Breast epithelium (tissue), 4 donors: ENCODE measurements at regions not wholly inside any gene's neighbourhood (a gene's known extent, or its start where the extent isn't known, plus 50 kb on each side); places are given as distances from the start of the nearest gene placed in this dataset.

Experiments used
- DNase-seq, 2 donors: peaks; one replicate each; pipeline ENCODE4 v3.0.0-alpha.2; 2019; ENCODE audit warnings: low spot score in 2 of 2
- H3K27ac ChIP-seq, 2 donors: fragments of 200-600 bp; sonication (generic) in 1 of 2; one replicate each; pipeline ENCODE4 v1.5.1; 2016 to 2019; ENCODE audit warnings: mild to moderate bottlenecking in 1 of 2
- H3K27me3 ChIP-seq, 2 donors: fragments of 200-600 bp; sonication (generic) in 1 of 2; one replicate each; pipeline versions ENCODE4 v1.5.1 to v1.6.0; 2017 to 2019; ENCODE audit warnings: control low read depth in 1 of 2, mild to moderate bottlenecking in 1 of 2
- H3K36me3 ChIP-seq: fragments of 200-600 bp; one replicate; pipeline ENCODE4 v1.5.1; 2019
- H3K4me1 ChIP-seq, 2 donors: fragments of 200-600 bp; sonication (generic); one replicate each; pipeline ENCODE4 v1.5.1; 2016 to 2019; ENCODE audit warnings: control low read depth in 1 of 2
- H3K4me3 ChIP-seq, 3 donors: fragments of 200-600 bp; sonication (generic); 1 replicate in 2 of 3; 2 replicates in 1 of 3; pipeline ENCODE4 v1.5.1; 2016 to 2019; ENCODE audit warnings: mild to moderate bottlenecking in 3 of 3, moderate library complexity in 2 of 3
- H3K9me3 ChIP-seq, 2 donors: fragments of 200-600 bp; sonication (generic) in 1 of 2; one replicate each; pipeline ENCODE4 v1.5.1; 2016 to 2019; ENCODE audit warnings: control low read depth in 1 of 2
- CTCF ChIP-seq, 3 donors: fragments of 450-650 bp; IDR thresholded peaks; one replicate each; pipeline ENCODE4 v1.5.1; 2016 to 2017; ENCODE audit warnings: antibody characterized with exemption in 3 of 3, mild to moderate bottlenecking in 3 of 3, moderate library complexity in 3 of 3
- POLR2A ChIP-seq: fragments of 450-650 bp; IDR thresholded peaks from one replicate; pipeline ENCODE4 v1.6.1; 2016; ENCODE audit warnings: antibody characterized with exemption, mild to moderate bottlenecking, moderate library complexity
- POLR2AphosphoS5 ChIP-seq, 3 donors: sonication (generic); formaldehyde crosslinking; IDR thresholded peaks; one replicate each; pipeline ENCODE4 v1.6.1; 2017; ENCODE audit warnings: antibody characterized with exemption in 3 of 3
- intact Hi-C: fragments of 100-400 bp; cut with DNase I; formaldehyde crosslinking; loops from one replicate; pipeline ENCODE4 v1.15.1; 2023; ENCODE audit warnings: low total_unique reads

- H3K36me3 ChIP-seq: no peaks in the 10 kb centered on the region
- no peaks in the 10 kb centered on the region for H3K4me1 ChIP-seq
- no peak overlapping the region for H3K27ac ChIP-seq
- no peaks in the 10 kb centered on the region for H3K9me3 ChIP-seq
- DNase-seq: no peak
- intact Hi-C loops: no loop called here
- peaks cover 0 to 52% of the 10 kb centered on the region in 2 donors for H3K27me3 ChIP-seq
- no peak overlapping the region for H3K4me3 ChIP-seq
- TF ChIP-seq CTCF (IDR thresholded peaks at IDR 0.05): no peak
- no peak for TF ChIP-seq POLR2AphosphoS5 (IDR thresholded peaks at IDR 0.05)
- TF ChIP-seq POLR2A: no peak
Measured at GRCh38 chr7:155363852-155364600, 66.3 kb downstream of the INSIG1 start.

GRCh38 chr7:155365146-155365874, 67.6 kb downstream of the INSIG1 start:
- Histone ChIP-seq H3K27ac (no peak overlapping the region), H3K4me3 (no peak overlapping the region), H3K4me1 (no peaks in the 10 kb centered on the region), H3K27me3 (peaks cover 0 to 39% of the 10 kb centered on the region in 2 donors), H3K36me3 (no peaks in the 10 kb centered on the region), H3K9me3 (no peaks in the 10 kb centered on the region)
- DNase-seq: no peak
- intact Hi-C loops: loop anchor here (5.0 kb wide), 1 partner anchor 387 kb away; no protein-coding TSS in a partner anchor
- no peak for TF ChIP-seq POLR2AphosphoS5 (IDR thresholded peaks at IDR 0.05)
- TF ChIP-seq POLR2A: no peak
- TF ChIP-seq CTCF (IDR thresholded peaks at IDR 0.05): no peak

GRCh38 chr7:155368894-155369600, 71.4 kb downstream of the INSIG1 start:
- Histone ChIP-seq H3K4me3 (no peak overlapping the region), H3K27ac (no peak overlapping the region), H3K27me3 (peaks cover 15 to 47% of the 10 kb centered on the region in 2 donors), H3K9me3 (no peaks in the 10 kb centered on the region), H3K4me1 (peaks cover 4 to 13% of the 10 kb centered on the region in 2 donors), H3K36me3 (no peaks in the 10 kb centered on the region)
- DNase-seq: peak in 1 of 2 donors; percentile 38
- intact Hi-C loops: loop anchor here (5.0 kb wide), 1 partner anchor 383 kb away; no protein-coding TSS in a partner anchor
- TF ChIP-seq POLR2A (no peak), CTCF (IDR thresholded peaks at IDR 0.05) (no peak), POLR2AphosphoS5 (IDR thresholded peaks at IDR 0.05) (no peak)

GRCh38 chr7:155369766-155370165, 72.1 kb downstream of the INSIG1 start:
- Histone ChIP-seq H3K9me3 (no peaks in the 10 kb centered on the region), H3K36me3 (no peaks in the 10 kb centered on the region), H3K4me3 (no peak overlapping the region), H3K27me3 (peaks cover 17 to 47% of the 10 kb centered on the region in 2 donors), H3K4me1 (peaks cover 6 to 20% of the 10 kb centered on the region in 2 donors), H3K27ac (no peak overlapping the region)
- TF ChIP-seq POLR2AphosphoS5 (IDR thresholded peaks at IDR 0.05) (no peak), POLR2A (no peak), CTCF (IDR thresholded peaks at IDR 0.05) (no peak)
- intact Hi-C loops: loop anchor here (5.0 kb wide), 1 partner anchor 383 kb away; no protein-coding TSS in a partner anchor
- peak in 1 of 2 donors; percentile 28 for DNase-seq
